NB4 (cell line): ENCODE measurements at regions not wholly inside any gene's neighbourhood (a gene's known extent, or its start where the extent isn't known, plus 50 kb on each side); places are given as distances from the start of the nearest gene placed in this dataset.

ENCODE experiments used
- CTCF ChIP-seq: IDR thresholded peaks from one replicate; pipeline ENCODE4 v1.5.1; 2012; ENCODE audit warnings: low read depth, low read length
- MAX ChIP-seq: IDR thresholded peaks from 2 replicates; pipeline ENCODE4 v1.6.1; 2011; ENCODE audit warnings: low read depth, low read length
- POLR2A ChIP-seq: IDR thresholded peaks from 2 replicates; pipeline ENCODE4 v1.6.1; 2011; ENCODE audit warnings: mild to moderate bottlenecking; ENCODE audit not compliant: insufficient read length; ENCODE audit errors: extremely low read depth

- TF ChIP-seq CTCF (no peak), MAX (no peak), POLR2A (no peak)
Observed at GRCh38 chr4:11138964-11139363, 289.7 kb downstream of the HS3ST1 start.
